Dermis microvascular lymphatic vessel endothelial cell (primary cell): ENCODE measurements at regions not wholly inside any gene's neighbourhood (a gene's known extent, or its start where the extent isn't known, plus 50 kb on each side); places are given as distances from the start of the nearest gene placed in this dataset.

Experiments
- DNase-seq, 2 donors: peaks; one replicate each; pipeline versions ENCODE4 v3.0.0 to v3.0.0-alpha.2; 2010; ENCODE audit warnings: low read depth in 2 of 2

DNA sequence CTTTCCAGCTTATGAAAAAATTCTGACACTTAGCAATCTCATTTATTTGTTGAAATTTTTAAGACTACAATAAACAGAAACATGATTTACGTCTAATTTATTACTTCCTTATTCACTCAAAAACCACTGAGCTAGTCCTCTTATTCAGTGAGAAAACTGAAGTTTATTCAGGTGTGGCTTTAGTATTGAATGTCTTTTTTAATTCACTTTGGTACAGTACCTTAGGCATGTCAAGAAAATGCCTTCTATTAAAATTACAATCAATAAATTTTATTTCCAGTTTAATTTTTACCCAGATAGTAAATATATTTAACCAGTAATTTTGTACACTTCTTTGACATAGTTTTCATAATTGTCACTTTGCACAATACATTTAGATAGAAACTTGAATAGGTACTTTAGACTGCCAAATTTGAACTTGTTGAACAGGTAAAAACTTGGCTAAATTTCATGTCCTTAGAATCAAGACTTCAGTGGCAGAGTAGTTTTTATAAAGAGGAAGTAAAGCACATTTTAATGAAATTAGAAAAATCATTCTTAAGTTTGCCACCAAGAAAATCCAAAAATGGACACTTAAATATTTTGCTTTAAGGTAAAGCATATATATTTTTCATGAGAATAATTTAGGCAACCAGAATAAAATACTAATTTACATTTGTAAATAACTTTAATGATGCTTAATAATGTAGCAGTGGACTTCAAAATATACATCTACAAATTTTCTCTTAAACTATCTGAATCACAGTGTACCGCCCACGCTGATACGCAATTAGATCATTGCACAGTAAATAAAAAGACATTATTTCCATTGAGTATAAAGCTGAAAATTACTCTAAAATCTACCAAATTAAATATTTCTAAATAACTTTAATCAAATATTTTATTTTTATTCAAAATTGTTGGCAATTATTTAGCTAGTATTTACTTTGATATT lies 159.1 kb downstream of the RASSF9 start:
- DNase-seq = no peak

DNA sequence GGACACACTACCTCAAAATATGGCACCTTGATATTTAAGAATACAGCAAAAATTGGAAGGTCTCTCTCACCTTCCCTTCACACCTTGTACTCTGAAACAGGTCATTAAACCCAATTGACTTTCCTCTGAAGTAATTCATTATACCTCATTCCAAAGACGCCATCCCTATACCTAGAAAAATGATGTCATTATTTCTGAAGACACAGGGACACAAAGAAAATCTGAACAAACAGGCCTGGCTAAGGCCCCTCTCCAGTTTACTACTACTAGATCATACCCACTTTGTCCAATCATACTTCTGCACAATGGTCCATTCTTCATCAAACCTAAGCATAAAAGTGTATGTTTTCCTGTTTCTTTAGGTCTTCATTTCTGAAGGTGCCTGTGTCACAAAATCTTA lies 156.9 kb downstream of the RASSF9 start:
- no peak for DNase-seq

DNA sequence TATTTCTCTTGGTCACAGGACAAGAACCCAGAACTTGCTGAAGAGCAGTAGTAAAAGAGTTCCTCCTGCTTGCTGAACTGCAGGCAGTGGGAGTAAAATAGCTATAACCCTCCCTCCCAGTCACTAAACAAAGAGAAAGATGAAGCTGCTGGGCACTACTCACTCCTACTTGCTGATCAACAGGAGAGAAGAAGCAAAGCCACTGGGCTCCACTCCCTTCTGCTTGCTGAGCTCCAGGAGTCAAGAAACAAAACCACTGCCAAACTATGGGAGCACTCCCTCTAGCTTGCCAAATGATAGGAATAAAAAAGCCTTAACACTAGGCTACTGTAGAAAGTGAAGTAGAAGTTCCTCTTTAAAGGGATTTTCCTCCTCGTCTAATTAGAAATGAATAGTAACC lies 155.3 kb downstream of the RASSF9 start:
- no peak for DNase-seq

DNA sequence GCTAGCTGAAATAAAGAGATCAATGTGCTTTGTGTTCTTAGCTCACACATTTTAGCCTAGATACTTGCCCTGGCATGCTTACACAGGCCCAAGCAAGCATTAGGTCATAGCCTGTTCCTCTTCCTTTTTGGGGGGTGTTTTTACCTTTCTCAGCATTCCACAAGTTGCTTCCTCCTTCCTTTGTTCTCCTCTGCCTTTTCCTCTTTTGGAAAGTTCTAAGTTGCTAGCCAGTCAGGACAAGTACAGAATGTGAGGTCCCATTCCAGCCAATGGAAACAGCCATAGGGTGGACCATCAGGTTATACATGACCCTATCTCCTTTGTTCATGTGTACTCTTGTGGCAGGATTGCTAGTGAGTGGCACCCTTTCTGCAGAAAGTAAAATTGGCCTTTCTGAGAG lies 154.9 kb downstream of the RASSF9 start:
- no peak for DNase-seq

DNA sequence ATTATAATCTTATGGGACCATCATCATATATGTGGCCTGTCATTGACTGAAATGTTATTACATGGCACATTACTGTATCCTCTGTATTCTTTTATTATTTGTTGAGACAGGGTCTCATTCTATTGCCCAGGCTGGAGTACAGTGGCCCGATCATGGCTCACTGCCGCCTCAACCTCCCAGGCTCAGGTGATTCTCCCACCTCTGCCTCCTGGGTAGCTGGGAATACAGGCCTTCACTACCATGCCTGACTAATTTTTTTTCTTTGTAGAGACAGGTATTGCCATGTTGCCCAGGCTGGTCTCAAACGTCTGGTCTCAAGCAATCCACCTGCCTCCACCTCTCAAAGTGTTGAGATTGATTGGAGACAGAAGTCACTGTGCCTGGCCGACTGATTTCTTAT lies 153.2 kb downstream of the RASSF9 start:
- DNase-seq = no peak

DNA sequence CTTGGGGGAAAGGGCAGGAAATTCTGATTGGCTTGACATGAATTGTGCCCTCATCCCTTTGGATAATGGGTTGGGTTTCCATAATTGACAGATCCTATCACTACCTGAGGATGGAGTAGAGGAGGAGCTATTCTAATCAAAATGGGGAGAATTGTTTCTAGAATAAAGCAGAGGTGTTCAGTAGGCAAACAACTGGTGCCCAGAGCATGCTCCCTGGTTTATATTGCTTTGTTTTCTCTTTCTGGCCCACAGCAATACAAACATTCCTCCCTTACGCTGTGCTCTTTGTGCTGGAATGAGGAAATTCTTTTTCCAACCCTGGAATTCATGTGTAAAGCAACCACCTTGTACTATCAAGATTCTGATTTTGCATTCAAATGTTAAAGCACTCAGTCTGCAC lies 147.4 kb downstream of the RASSF9 start:
- DNase-seq = peak; percentile 0 to 22

DNA sequence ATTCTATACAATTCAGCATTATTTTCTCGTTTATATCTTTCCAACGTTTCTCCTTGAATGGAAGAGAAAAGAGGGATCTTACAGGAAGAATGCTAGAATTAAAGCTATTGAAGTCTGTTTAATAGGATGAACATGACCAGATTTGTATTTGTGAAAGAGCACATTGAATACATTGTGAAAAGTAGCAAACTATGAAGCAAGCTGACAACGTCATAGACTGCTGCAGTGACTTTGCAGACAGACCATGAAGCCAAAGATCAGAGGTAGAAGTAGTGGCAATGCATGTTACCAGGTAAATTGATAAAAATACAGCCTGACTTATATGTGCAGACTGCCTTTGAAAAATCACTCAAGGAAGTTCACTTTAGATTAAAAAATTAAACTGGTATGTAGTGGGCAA lies 146.1 kb downstream of the RASSF9 start:
- no peak for DNase-seq

DNA sequence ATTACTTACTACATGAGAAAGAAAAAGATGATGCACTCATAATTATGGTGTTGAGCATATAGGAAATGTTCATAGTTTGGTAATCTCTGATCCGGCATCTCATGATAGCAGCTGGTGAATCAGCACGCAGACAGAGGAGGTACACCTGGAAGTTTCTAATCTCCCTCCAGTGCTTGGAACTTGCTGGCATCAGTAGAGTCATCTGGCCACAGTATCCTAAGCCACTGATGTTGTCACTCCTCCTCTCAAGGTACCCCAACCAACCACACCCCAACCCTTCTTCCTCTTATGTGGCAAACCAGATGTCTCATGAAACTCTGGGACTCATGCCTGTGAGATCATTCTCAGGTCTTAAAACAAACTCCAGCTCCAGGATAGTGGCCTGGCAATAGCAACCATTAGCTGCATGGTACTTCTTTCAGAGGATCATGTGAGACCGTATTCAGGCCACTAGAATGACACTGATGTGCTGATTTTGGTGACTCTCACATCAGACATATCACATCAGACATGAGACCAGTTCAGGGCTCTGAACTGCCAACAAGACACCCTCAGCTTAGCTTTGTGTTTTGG lies 143.0 kb downstream of the RASSF9 start:
- DNase-seq = no peak

DNA sequence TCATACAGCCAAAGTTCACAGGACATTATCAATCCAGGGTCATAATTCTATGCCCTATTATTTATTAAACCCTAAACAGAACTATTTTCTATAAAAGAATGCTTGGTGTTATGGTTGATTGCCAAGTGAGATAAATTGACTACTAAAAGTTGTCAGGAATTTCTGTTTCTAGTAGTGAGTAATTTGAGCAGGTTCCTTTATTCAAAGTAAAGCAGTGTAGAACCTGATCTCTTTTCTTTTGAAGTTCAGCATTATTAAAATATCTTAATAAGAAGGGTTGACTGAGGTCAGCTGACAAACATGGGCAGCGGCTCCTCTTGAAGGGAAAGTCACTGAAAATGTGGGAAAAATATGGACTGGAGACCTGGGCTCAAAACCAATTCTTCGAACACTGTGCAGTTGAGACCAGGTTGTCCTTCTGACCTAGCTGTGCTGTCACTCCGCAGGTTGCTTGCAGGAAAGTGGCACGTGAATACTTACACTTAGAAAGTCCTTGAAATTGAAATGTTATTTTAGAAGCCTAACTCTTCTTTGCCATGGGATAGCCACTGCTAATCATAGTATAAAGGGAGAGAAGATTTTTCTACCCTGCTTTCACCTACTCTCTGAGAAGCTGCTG lies 141.0 kb downstream of the RASSF9 start:
- DNase-seq = no peak

DNA sequence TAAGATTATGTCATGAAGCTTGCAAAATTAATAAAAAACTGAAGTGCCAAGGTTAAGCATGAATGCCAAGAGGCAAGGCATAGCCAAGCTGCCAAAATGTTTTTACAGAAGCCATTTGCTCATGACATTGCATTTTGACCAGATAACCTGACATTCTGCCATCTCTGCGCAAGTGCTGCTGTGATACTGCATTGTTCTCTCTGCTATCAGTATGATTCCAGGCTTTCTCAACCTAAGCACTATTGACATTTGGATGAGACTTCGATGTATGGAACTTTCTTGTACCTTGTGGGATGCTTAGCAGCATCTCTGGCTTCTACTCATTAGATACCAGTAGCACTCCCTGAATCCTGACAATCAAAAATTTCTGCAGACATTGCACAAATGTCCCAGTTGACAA lies 139.2 kb downstream of the RASSF9 start:
- no peak for DNase-seq

DNA sequence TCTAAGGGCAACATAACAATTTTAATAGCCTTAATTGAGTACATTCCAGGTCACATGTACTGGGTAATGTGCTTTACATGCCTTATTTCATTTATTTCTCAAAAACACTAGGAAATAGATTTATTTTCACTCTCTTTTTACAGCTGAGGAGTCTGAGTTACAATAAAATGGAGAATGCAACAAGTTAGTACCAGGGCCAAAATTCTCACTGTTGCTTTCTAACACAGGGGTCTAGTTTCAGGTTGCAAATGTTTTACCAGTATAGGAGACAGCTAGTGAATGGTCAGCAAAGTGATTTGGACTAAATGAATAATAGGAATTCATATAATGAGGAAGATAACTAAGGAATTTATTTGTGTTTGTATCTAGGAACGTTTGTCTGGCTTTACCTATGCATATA lies 137.3 kb downstream of the RASSF9 start:
- no peak for DNase-seq

DNA sequence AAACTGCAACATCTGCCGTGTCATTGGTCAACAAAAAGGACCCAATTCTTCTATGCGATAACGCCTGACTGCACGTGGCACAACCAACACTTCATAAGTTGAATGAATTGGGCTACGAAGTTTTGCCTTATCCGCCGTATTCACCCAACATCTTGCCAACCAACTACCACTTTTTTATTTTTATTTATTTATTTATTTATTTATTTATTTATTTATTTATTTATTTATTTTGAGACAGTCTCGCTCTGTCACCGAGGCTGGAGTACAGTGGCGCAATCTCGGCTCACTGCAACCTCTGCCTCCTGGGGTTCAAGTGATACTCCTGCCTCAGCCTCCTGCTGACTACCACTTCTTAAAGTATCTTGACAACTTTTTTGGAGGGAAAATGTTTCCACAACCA lies 127.4 kb downstream of the RASSF9 start:
- no peak for DNase-seq

DNA sequence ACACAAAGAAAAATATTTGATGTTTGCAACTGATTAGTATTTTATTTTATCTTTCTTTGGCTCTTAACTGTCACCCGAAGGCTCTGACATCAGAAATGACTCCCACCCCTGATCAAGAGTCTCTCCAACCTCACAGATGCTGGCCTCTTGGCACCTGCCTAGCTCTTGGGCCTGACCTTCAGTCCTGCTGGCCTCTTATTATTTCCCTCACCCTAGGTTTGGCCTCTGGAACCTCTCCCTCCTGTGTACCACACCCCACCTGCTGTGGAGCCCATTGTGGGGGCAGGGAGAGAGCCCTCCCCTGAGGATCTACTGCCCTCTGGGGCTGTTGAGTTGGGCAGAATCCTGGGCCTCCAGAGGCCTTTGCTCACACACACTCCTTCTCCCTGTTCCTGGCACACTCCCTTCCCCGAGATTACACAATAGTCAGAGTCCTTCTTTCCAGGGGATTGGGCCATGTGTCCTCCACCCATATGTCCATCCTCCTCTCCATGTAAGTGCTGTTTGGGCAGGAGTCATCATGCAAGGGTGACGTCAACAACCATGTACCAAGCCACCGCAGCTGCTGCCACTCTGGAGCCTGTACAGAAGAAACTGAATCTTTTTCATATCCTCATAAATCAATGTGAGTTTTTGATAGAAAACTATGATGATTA lies 124.3 kb downstream of the RASSF9 start:
- DNase-seq = no peak

DNA sequence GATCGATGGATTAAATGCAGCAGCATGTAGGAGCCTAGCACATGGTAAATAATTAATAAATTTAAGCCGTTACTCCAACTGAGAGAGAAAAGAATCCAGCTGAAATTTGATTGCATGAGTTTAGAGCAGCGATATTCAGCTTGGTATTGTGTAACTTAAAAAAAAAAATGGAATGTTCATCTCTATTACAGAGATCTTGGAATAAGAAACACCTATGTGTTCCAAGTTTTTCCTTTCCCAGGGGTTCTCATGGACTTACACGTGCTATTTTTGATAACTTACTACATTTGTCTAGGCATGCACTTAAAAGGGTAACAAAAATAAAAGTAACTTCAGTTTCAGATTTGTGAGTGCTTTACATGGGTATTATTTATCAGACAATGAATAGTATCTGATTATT lies 122.8 kb downstream of the RASSF9 start:
- DNase-seq = no peak

DNA sequence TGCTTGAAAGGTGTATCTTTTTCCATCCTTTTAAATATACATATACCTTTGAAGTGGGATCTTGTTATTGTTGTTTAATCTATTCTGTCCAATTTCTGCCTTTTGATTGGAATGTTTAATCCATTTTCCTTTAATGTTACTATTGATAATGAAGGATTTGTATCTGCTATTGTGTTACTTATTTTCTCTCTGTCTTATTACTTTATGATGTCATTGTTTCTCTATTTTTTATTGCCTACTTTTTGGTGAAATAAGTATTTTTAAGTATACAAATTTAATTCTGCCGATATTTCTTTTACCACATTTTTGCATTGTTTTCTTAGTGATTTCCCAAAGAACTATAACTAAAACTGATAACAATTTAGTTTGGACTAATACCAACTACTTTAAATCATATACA lies 121.8 kb downstream of the RASSF9 start:
- DNase-seq = no peak

DNA sequence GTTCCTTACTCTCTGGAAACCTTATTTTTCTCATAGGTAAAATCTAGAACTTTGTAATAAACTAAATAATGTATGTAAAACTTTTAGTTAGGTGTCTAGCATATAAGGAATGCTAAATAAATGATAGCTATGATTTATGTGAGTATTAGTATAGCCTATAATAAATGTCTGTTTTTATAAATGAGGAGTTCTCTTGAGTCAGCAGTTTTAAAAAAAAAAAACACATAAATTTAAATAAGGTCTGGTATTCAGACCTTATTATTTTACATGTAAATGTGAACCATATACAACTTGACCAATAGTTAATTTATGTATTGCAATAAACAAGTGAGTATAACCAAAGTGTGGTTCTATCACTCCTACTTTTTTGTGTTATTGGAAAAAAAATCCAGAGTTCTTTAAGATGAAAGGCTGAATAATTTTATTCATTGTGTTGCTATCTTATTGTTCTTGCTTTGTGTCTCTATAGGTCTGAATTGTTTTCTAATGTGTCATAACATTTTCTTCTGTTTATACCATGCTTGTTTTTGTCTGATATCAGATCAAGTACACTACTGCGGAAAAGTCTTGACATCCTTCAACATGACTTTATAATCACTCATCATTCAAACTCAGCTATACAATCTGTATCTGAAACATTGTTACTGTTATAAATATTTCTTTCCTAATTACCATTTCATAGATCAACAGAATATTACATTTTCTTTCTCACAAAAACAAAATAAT lies 115.7 kb downstream of the RASSF9 start:
- DNase-seq = peak in 1 of 2 donors; percentile 46

DNA sequence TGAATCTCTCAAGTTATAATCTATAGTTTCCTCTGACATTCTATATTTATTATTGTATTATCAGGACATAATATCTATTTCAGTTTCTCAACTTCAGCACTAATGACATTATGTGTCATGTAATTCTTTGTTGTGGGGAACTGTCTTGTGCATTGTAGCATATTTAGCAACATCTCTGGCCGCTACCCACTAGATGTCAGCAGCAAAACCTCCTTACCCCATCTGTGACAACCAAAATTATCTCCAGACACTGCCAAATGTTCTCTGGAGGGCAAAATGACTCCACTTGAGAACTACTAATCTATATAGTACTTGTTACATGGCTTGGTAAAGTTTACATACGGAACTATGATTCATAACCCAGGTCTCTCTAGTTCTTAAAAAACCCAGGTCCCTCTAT lies 110.2 kb downstream of the RASSF9 start:
- DNase-seq = no peak

DNA sequence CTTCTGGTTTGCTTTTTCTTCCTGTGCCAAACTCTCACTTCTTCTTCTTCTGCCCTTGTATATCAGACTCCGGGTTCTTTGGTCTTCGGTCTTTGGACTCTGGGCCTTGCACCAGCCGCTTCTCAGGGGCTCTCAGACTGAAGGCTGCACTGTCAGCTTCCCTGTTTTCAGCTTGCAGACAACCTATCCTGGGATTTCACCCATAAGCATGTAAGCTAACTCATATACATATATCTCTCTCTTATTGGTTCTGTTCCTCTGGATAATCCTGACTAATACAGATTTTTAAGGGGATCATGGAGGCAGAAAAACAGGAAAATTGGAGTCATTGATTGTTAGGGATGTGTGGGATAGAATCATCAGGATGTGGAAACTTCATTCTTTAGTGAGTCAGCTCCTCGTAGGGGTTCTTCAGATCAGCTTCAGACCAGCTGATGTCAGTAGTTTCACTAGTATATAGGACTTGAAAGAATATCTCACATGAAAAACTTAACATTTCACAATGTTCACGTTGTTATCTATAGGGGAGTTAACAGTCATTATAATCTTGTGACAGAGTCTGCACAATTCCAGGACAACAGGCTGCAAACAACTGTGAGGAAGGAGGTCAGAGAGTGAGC lies 102.9 kb downstream of the RASSF9 start:
- DNase-seq = peak in 1 of 2 donors; percentile 71

DNA sequence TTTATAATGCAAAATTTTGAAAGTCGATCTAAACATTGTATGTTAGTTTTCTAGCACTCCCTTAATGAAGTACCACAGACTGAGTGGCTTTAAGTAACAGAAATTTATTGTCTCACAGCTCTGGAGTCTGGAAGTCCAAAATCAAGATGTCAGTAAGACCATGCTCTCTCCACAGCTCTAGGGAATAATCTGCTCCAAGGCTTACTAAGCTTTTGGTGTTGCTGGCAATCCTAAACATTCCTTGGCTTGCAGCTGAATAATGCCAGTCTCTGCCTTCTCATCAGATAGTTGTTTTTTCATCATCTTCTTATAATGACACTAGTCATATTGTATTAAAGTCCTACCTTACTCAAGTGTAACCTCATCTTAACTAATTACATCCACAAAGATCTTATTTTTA lies 102.2 kb downstream of the RASSF9 start:
- no peak for DNase-seq

DNA sequence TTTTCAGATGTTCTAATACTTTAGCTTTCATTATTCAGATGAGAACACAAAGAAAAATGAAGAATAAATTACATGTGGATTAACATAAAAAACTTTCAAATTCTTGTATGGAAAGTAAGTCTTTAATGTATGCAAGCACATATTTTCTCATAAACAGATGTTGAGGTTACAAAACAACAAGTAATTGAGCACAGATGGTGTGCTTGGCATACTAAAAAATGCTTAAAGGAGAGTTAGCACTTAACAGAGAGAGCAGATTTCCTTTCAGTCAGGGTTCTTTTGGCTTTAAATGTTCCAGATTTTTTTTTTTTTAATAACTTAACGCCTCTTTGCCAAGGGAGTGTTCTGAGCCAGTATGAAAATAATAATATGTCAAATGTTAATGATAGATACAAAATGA lies 96.0 kb downstream of the RASSF9 start:
- DNase-seq = no peak

DNA sequence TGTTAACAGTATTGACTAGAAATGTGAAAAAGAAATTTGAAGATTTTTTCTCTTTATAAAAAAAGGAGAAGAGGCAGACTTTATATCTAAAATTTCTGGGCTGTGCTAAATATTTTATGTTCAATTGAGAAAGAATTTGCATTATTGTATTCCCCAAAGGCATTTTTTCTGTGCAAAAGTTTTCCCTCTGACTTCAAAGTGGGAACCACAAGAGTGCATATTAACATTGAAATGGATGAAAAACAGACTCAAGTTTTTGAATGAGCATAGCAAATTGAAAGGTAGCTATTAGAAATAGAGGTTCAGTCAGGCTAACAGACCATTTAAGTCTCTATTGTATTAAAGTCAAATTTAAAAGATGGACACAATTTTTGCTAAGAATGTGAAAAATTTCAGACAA lies 95.2 kb downstream of the RASSF9 start:
- peak; percentile 7 to 9 for DNase-seq
